GM23338 (cell line): ENCODE measurements at regions not wholly inside any gene's neighbourhood (a gene's known extent, or its start where the extent isn't known, plus 50 kb on each side); places are given as distances from the start of the nearest gene placed in this dataset.
A peak's percentile ranks its signal among the peaks of the same experiment; 100 is the strongest.

Experiments
- ATAC-seq: fragments of 200-7000 bp; cut with Tn5 transposase; 3 replicates; pipeline ENCODE4 v1.9.1; 2020
- DNase-seq: peaks from one replicate; pipeline ENCODE4 v3.0.0-alpha.2; 2015; ENCODE audit warnings: low spot score
- H2AFZ ChIP-seq: fragments of 200-600 bp; sonication (generic); 2 replicates; pipeline ENCODE4 v1.8.0; 2016; ENCODE audit warnings: antibody characterized with exemption, mild to moderate bottlenecking, moderate library complexity
- H3F3A ChIP-seq: fragments of 200-600 bp; sonication (generic); replicated peaks from 2 replicates; pipeline ENCODE4 v1.8.0; 2017; ENCODE audit warnings: antibody characterized with exemption, mixed run types, low read depth
- H3K27ac ChIP-seq: fragments of 200-600 bp; sonication (generic); 2 replicates; pipeline ENCODE4 v1.6.1; 2016; ENCODE audit warnings: low read depth
- H3K27me3 ChIP-seq: fragments of 200-600 bp; sonication (generic); 2 replicates; pipeline ENCODE4 v1.8.0; 2016; ENCODE audit warnings: mild to moderate bottlenecking, mixed run types, moderate library complexity; ENCODE audit not compliant: insufficient read depth
- H3K36me3 ChIP-seq: fragments of 200-600 bp; sonication (generic); 2 replicates; pipeline ENCODE4 v1.8.0; 2016; ENCODE audit warnings: mild to moderate bottlenecking; ENCODE audit not compliant: insufficient read depth
- H3K4me1 ChIP-seq: fragments of 200-600 bp; sonication (generic); 2 replicates; pipeline ENCODE4 v1.8.0; 2016; ENCODE audit warnings: mild to moderate bottlenecking, moderate library complexity; ENCODE audit not compliant: insufficient read depth
- H3K4me2 ChIP-seq: fragments of 200-600 bp; sonication (generic); 2 replicates; pipeline ENCODE4 v1.7.1; 2017; ENCODE audit warnings: mixed run types
- H3K4me3 ChIP-seq: fragments of 200-600 bp; sonication (generic); 2 replicates; pipeline ENCODE4 v1.6.1; 2016; ENCODE audit warnings: mixed run types
- H3K79me2 ChIP-seq: fragments of 200-600 bp; sonication (generic); replicated peaks from 2 replicates; pipeline ENCODE4 v1.8.0; 2017; ENCODE audit warnings: mild to moderate bottlenecking; ENCODE audit not compliant: insufficient read depth
- H3K9me2 ChIP-seq: fragments of 200-600 bp; sonication (generic); 2 replicates; pipeline ENCODE4 v1.8.0; 2017; ENCODE audit not compliant: insufficient read depth
- H4K20me1 ChIP-seq: fragments of 200-600 bp; sonication (generic); replicated peaks from 2 replicates; pipeline ENCODE4 v1.8.0; 2017; ENCODE audit warnings: mild to moderate bottlenecking; ENCODE audit not compliant: insufficient read depth
- H3K27ac Mint-ChIP-seq: 2 replicates; pipeline ENCODE4 v1.8.0; 2020; ENCODE audit warnings: inconsistent platforms, mild to moderate bottlenecking, moderate library complexity, mixed read lengths
- H3K27me3 Mint-ChIP-seq: 3 replicates; pipeline ENCODE4 v1.8.0; 2022; ENCODE audit warnings: low read depth, mild to moderate bottlenecking, moderate library complexity, mixed read lengths, inconsistent platforms; ENCODE audit not compliant: insufficient read depth, poor library complexity
- H3K36me3 Mint-ChIP-seq: 3 replicates; pipeline ENCODE4 v1.8.0; 2021; ENCODE audit warnings: low read depth, mild to moderate bottlenecking, inconsistent platforms, moderate library complexity, mixed read lengths
- H3K4me1 Mint-ChIP-seq: 3 replicates; pipeline ENCODE4 v1.8.0; 2020; ENCODE audit warnings: mild to moderate bottlenecking, inconsistent platforms, mixed read lengths
- H3K4me3 Mint-ChIP-seq: 3 replicates; pipeline ENCODE4 v1.8.0; 2021; ENCODE audit warnings: moderate library complexity, mild to moderate bottlenecking, inconsistent platforms, mixed read lengths
- H3K9me3 Mint-ChIP-seq: 3 replicates; pipeline ENCODE4 v1.8.0; 2020; ENCODE audit warnings: moderate library complexity, mild to moderate bottlenecking, inconsistent platforms, mixed read lengths
- CREB1 ChIP-seq: fragments of 250-450 bp; sonication (Bioruptor Pico); IDR thresholded peaks from 2 replicates; pipeline ENCODE4 v1.5.0; 2020; ENCODE audit warnings: low read depth, mild to moderate bottlenecking, moderate library complexity
- EZH2 ChIP-seq: fragments of 200-600 bp; sonication (generic); IDR thresholded peaks from one replicate; pipeline ENCODE4 v1.8.0; 2017; ENCODE audit warnings: antibody characterized with exemption, mild to moderate bottlenecking, low read depth; ENCODE audit not compliant: unreplicated experiment
- EZH2phosphoT487 ChIP-seq: fragments of 200-600 bp; sonication (generic); IDR thresholded peaks from one replicate; pipeline ENCODE4 v1.8.1; 2018; ENCODE audit warnings: antibody characterized with exemption; ENCODE audit not compliant: unreplicated experiment
- JUNB ChIP-seq: IDR thresholded peaks from one replicate; pipeline ENCODE4 v1.6.1; 2016; ENCODE audit warnings: antibody characterized with exemption; ENCODE audit not compliant: unreplicated experiment
- NANOG ChIP-seq: IDR thresholded peaks from 2 replicates; pipeline ENCODE4 v1.6.1; 2016; ENCODE audit warnings: antibody characterized with exemption, borderline replicate concordance
- POLR2AphosphoS5 ChIP-seq: IDR thresholded peaks from 2 replicates; pipeline ENCODE4 v1.6.1; 2016; ENCODE audit warnings: antibody characterized with exemption, low read depth
- STAT1 ChIP-seq: IDR thresholded peaks from one replicate; pipeline ENCODE4 v1.6.1; 2016; ENCODE audit warnings: antibody characterized with exemption; ENCODE audit not compliant: unreplicated experiment
- ZNF114 ChIP-seq: fragments of 250-450 bp; sonication (Bioruptor Pico); IDR thresholded peaks from 2 replicates; pipeline ENCODE4 v1.5.0; 2020; ENCODE audit warnings: mild to moderate bottlenecking, moderate library complexity
- ZNF331 ChIP-seq: fragments of 250-450 bp; sonication (Bioruptor Pico); IDR thresholded peaks from 2 replicates; pipeline ENCODE4 v1.5.0; 2020; ENCODE audit warnings: low read depth, mild to moderate bottlenecking, moderate library complexity
- TF ChIP-seq, protein P1 (sequence below): IDR thresholded peaks from 2 replicates; pipeline ENCODE4 v1.6.1; 2016; ENCODE audit warnings: antibody characterized with exemption
- TF ChIP-seq, protein P2 (sequence below): fragments of 250-450 bp; sonication (Bioruptor Pico); IDR thresholded peaks from 2 replicates; pipeline ENCODE4 v1.5.0; 2020; ENCODE audit warnings: mild to moderate bottlenecking, moderate library complexity
- TF ChIP-seq, protein P3 (sequence below): IDR thresholded peaks from one replicate; pipeline ENCODE4 v1.6.1; 2018; ENCODE audit warnings: antibody characterized with exemption; ENCODE audit not compliant: unreplicated experiment
- TF ChIP-seq, protein P4 (sequence below), 2 experiments: fragments of 200-600 bp in 1 of 2; sonication (generic) in 1 of 2; conservative IDR thresholded peaks; 2 replicates each; pipeline versions ENCODE4 v1.5.1 to v1.6.1; 2016 to 2017; ENCODE audit warnings: antibody characterized with exemption in 2 of 2, low read depth in 2 of 2, mild to moderate bottlenecking in 2 of 2, moderate library complexity in 1 of 2

DNA sequence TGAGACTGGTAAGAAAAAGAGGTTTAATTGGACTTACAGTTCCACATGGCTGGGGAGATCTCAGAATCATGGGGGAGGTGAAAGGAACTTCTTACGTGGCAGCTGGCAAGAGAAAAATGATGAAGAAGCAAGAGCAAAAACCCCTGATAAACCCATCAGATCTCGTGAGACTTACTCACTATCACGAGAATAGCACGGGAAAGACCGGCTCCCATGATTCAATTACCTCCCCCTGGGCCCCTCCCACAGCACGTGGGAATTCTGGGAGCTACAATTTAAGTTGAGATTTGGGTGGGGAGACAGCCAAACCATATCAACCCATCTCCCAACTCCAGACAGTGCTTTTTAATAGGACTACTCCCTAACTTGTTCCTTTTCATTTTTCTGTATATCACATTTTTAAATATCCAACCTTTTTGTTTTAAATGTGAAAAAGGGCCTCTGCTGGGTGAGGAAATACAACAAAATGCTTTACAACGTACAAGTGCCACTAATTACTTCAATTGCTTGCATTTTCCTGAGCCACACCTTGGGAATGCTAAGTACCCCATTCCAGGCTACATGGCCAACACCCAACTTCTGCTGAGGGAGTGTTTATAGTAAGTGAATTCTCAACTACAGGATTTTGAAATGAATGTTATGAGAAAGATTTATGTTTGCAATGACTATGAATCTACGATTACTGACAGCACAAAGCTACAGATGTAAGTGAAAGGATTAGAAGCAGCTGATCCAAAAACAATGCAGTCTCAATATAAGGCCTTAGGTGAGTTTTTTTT lies 294.1 kb upstream of the CD180 start:
- Histone ChIP-seq H3K4me1 (no peaks in the 10 kb centered on the region), H3F3A (no peaks in the 10 kb centered on the region), H3K27ac (no peak overlapping the region), H4K20me1 (no peaks in the 10 kb centered on the region), H3K36me3 (no peaks in the 10 kb centered on the region), H3K27me3 (no peaks in the 10 kb centered on the region), H3K4me3 (no peak overlapping the region), H3K79me2 (no peaks in the 10 kb centered on the region), H2AFZ (peak overlapping the region; percentile 14; the same call in 1 of the 2 replicates), H3K9me2 (no peaks in the 10 kb centered on the region), H3K4me2 (no peak overlapping the region)
- Mint-ChIP-seq H3K4me3 (no peak overlapping the region), H3K4me1 (peaks cover 7% of the 10 kb centered on the region), H3K27ac (no peak overlapping the region; the same call in 1 of the 2 replicates), H3K9me3 (peaks cover 3% of the 10 kb centered on the region; the same call in 1 of the 3 replicates), H3K36me3 (no peaks in the 10 kb centered on the region), H3K27me3 (no peaks in the 10 kb centered on the region)
- ATAC-seq (no peak), DNase-seq (no peak)
- no peak for TF ChIP-seq STAT1
- no peak for TF ChIP-seq CREB1
- TF ChIP-seq, protein P1, sequence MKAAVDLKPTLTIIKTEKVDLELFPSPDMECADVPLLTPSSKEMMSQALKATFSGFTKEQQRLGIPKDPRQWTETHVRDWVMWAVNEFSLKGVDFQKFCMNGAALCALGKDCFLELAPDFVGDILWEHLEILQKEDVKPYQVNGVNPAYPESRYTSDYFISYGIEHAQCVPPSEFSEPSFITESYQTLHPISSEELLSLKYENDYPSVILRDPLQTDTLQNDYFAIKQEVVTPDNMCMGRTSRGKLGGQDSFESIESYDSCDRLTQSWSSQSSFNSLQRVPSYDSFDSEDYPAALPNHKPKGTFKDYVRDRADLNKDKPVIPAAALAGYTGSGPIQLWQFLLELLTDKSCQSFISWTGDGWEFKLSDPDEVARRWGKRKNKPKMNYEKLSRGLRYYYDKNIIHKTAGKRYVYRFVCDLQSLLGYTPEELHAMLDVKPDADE: no peak
- TF ChIP-seq, protein P2, sequence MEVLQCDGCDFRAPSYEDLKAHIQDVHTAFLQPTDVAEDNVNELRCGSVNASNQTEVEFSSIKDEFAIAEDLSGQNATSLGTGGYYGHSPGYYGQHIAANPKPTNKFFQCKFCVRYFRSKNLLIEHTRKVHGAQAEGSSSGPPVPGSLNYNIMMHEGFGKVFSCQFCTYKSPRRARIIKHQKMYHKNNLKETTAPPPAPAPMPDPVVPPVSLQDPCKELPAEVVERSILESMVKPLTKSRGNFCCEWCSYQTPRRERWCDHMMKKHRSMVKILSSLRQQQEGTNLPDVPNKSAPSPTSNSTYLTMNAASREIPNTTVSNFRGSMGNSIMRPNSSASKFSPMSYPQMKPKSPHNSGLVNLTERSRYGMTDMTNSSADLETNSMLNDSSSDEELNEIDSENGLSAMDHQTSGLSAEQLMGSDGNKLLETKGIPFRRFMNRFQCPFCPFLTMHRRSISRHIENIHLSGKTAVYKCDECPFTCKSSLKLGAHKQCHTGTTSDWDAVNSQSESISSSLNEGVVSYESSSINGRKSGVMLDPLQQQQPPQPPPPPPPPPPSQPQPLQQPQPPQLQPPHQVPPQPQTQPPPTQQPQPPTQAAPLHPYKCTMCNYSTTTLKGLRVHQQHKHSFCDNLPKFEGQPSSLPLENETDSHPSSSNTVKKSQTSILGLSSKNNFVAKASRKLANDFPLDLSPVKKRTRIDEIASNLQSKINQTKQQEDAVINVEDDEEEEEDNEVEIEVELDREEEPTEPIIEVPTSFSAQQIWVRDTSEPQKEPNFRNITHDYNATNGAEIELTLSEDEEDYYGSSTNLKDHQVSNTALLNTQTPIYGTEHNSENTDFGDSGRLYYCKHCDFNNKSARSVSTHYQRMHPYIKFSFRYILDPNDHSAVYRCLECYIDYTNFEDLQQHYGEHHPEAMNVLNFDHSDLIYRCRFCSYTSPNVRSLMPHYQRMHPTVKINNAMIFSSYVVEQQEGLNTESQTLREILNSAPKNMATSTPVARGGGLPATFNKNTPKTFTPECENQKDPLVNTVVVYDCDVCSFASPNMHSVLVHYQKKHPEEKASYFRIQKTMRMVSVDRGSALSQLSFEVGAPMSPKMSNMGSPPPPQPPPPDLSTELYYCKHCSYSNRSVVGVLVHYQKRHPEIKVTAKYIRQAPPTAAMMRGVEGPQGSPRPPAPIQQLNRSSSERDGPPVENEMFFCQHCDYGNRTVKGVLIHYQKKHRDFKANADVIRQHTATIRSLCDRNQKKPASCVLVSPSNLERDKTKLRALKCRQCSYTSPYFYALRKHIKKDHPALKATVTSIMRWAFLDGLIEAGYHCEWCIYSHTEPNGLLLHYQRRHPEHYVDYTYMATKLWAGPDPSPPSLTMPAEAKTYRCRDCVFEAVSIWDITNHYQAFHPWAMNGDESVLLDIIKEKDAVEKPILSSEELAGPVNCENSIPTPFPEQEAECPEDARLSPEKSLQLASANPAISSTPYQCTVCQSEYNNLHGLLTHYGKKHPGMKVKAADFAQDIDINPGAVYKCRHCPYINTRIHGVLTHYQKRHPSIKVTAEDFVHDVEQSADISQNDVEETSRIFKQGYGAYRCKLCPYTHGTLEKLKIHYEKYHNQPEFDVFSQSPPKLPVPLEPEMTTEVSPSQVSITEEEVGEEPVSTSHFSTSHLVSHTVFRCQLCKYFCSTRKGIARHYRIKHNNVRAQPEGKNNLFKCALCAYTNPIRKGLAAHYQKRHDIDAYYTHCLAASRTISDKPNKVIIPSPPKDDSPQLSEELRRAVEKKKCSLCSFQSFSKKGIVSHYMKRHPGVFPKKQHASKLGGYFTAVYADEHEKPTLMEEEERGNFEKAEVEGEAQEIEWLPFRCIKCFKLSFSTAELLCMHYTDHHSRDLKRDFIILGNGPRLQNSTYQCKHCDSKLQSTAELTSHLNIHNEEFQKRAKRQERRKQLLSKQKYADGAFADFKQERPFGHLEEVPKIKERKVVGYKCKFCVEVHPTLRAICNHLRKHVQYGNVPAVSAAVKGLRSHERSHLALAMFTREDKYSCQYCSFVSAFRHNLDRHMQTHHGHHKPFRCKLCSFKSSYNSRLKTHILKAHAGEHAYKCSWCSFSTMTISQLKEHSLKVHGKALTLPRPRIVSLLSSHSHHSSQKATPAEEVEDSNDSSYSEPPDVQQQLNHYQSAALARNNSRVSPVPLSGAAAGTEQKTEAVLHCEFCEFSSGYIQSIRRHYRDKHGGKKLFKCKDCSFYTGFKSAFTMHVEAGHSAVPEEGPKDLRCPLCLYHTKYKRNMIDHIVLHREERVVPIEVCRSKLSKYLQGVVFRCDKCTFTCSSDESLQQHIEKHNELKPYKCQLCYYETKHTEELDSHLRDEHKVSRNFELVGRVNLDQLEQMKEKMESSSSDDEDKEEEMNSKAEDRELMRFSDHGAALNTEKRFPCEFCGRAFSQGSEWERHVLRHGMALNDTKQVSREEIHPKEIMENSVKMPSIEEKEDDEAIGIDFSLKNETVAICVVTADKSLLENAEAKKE (CRISPR knock-in tag): no peak
- no peak for TF ChIP-seq EZH2phosphoT487
- TF ChIP-seq, protein P3, sequence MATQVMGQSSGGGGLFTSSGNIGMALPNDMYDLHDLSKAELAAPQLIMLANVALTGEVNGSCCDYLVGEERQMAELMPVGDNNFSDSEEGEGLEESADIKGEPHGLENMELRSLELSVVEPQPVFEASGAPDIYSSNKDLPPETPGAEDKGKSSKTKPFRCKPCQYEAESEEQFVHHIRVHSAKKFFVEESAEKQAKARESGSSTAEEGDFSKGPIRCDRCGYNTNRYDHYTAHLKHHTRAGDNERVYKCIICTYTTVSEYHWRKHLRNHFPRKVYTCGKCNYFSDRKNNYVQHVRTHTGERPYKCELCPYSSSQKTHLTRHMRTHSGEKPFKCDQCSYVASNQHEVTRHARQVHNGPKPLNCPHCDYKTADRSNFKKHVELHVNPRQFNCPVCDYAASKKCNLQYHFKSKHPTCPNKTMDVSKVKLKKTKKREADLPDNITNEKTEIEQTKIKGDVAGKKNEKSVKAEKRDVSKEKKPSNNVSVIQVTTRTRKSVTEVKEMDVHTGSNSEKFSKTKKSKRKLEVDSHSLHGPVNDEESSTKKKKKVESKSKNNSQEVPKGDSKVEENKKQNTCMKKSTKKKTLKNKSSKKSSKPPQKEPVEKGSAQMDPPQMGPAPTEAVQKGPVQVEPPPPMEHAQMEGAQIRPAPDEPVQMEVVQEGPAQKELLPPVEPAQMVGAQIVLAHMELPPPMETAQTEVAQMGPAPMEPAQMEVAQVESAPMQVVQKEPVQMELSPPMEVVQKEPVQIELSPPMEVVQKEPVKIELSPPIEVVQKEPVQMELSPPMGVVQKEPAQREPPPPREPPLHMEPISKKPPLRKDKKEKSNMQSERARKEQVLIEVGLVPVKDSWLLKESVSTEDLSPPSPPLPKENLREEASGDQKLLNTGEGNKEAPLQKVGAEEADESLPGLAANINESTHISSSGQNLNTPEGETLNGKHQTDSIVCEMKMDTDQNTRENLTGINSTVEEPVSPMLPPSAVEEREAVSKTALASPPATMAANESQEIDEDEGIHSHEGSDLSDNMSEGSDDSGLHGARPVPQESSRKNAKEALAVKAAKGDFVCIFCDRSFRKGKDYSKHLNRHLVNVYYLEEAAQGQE: no peak
- no peak for TF ChIP-seq JUNB
- no peak for TF ChIP-seq NANOG
- TF ChIP-seq ZNF114 (CRISPR knock-in tag): no peak
- no peak for TF ChIP-seq EZH2
- TF ChIP-seq ZNF331 (CRISPR knock-in tag): no peak
- TF ChIP-seq, protein P4, sequence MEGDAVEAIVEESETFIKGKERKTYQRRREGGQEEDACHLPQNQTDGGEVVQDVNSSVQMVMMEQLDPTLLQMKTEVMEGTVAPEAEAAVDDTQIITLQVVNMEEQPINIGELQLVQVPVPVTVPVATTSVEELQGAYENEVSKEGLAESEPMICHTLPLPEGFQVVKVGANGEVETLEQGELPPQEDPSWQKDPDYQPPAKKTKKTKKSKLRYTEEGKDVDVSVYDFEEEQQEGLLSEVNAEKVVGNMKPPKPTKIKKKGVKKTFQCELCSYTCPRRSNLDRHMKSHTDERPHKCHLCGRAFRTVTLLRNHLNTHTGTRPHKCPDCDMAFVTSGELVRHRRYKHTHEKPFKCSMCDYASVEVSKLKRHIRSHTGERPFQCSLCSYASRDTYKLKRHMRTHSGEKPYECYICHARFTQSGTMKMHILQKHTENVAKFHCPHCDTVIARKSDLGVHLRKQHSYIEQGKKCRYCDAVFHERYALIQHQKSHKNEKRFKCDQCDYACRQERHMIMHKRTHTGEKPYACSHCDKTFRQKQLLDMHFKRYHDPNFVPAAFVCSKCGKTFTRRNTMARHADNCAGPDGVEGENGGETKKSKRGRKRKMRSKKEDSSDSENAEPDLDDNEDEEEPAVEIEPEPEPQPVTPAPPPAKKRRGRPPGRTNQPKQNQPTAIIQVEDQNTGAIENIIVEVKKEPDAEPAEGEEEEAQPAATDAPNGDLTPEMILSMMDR (conservative IDR thresholded peaks at IDR 0.05; ENCODE audit: low read depth in 2 of 2): no peak
- TF ChIP-seq POLR2AphosphoS5: no peak
